GM19463 (cell line): ENCODE measurements at regions not wholly inside any gene's neighbourhood (a gene's known extent, or its start where the extent isn't known, plus 50 kb on each side); places are given as distances from the start of the nearest gene placed in this dataset.

Experiments used
- ATAC-seq: cut with Tn5 transposase; IDR thresholded peaks from one replicate; pipeline ENCODE4 v1.9.1; 2021; ENCODE audit warnings: mild to moderate bottlenecking, moderate library complexity; ENCODE audit not compliant: unreplicated experiment

DNA sequence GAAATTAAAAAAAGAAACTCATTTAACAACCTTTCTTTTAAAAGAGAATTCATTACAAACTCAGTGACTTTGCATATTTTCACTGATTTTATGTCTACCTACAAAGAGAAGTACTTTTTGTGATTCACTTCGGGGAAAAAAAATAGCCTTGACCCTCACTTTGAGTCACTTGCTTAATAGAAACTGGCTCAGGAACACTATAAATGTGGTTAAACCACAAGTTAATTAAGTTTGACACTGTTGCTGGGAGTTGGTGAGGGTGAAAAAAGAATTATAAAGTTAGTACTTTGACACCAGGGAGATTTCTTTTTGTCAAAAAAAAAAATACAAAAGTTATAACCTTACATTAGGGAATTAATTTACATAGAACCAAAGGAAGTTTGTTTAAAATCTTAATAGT, 810.9 kb downstream of the NR2F2 start:
- ATAC-seq = no peak

DNA sequence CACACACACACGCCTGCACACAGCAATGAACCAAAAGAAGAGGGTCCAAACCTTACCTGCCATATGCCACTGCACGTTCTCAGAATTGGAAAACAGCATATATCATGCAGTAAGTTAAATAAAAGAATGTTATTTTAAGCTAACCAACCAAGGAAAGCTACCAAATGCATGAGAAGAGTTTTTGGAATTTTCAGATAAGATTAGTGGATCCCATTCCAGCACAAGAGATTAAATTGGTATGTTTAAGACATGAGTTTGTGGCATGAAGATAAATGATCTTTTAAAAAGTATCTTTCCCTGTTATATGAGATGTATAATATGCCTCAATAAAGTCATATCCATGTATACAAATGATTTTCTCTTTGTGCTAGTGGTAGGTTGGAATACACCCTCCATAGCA, 811.4 kb downstream of the NR2F2 start:
- ATAC-seq = no peak

DNA sequence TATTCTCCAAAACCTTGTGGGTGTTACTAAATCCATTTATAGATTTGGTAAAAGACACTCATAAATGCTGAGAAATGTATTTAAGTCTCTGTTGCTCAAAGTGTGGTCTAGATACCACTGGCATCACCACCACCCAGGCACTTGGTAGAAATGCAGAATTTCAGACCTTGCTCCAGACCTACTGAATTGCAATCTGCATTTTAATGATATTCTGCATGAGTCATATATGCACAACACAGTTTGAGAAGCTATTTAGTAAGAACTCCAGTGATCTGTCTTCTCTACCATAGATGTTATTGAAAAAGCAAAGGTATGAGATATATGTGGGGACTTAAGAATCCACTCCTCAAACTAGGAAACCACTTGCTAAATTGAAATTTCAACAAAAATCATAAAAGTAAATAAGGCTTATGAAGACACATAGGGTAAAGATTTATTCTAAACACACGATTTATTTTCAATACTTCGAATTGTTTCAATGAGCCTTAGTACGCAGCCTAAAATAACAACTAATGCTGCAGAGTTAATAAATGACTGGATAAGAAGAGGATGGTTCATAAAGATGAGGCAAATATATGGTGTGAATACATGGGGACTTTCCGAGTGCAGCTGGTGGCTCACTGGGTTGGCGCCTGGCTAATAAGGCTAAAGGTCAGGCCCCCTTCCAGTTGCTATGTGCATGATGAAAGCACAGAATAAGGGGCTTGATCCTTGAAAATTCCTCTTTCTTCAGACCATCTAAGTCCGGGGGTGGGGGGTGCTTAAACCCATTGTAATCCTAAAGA, 813.3 kb downstream of the NR2F2 start:
- ATAC-seq = peak; percentile 36

DNA sequence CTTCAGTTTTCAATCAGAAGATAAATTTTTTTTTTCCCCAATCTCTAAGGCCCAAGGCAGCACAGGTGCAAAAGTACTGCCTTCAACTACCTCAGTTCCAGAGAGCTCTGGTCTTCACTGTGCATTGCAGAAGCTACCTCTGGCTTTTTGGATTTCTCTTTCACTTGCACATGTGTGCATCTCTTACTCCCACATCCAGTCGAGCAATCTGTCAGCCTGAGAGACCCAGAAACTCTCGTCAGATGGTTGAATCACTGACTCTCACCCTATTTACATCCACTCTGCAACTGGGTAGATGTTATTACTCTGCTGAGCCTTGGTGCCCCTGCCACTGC, 813.8 kb downstream of the NR2F2 start:
- peak; percentile 47 for ATAC-seq

DNA sequence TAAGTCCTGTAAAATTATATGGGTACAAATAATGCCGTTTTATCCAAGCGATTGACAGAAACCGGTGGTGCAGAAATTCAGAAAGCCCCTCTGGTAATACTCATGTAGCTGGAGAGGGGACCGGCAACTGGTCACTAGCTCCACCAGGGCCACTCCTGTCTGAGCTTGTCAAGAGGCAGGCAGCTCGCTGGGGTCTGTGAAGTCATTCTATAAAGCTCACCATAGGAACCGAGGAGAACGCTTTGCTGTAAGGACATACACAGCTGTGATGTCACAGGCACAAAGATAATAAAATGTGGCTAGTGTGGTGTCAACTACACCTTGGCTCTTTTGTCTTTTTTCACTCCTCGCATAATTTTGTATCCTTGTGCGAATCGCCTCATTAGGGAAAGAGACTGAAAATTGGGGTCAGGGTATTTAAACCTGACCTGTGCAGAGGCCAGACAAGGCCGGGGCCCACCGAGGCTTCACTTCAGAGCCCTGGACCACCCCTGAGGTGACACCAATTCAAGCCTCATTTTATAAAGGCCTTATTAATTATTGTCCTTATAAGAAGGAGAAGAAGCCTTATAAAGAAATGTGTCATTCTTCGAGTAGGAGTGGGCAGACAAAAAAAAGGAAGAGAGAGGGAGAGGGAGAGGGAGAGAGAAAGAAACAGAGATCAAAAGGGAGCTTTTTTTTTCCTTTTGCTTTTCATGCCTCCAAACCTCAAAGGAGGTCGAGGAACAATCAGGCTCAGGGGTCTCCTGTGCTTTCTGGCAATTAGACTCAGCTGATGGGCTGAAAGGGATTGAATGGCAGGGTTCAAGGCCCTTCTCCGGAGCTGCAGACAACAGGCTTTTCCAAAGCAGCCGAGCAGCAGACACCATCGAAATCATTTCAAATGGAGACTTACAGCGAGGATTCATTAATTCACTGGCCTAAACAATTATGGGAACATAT, 813.3 kb upstream of the ARRDC4 start:
- ATAC-seq = no peak

DNA sequence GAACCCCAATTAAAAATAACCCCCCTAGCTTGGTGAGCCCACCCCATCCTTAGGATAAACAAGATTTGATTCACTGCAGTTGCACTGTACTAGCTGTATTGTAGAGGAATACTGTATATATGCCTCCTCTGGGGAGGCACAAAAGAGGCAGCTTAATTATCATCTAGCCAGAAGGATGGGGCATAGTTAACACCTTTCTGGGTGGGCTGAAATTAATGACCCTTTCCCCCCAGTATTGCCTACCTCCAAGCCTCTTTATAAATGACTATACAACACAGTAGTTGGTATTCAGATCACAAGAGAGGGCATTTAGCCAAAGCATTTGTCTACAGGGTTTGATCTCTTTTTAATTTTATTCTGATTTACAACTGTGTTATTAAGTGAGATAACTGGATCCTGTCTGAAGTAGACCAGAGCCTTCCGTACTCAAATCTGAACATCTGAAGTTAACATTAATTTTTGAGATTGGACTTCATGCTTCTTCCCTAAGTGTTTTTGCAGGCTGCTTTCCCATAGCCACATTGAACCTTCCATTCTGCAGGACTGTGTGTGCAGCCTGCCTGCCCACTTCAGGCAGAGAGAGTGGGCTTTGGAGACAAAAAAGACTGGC, 807.0 kb upstream of the ARRDC4 start:
- ATAC-seq = no peak

DNA sequence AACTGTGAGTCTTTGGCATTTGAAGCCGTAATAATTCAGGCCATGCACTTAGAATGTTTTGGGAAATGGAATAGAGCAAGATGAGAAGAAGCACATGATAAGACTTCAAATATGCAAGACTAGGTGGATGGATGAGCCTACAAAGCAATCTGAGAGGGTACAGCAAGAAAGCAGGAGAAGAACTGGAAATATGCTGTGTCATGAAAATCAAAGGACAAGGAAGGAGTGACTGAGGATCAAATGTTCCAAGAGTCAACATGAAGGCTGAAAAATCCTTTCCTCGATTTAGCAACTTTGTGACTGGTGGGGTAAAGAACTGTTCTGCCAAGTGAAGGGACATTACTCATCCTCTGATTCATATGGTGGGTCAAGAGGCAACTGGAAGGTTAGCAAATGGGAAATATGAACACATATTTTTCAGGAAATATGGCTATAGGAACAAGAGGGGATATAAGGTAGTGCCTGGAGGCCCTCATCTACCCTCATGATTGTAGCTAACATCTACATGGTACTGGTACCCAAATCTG, 803.7 kb upstream of the ARRDC4 start:
- ATAC-seq = no peak

DNA sequence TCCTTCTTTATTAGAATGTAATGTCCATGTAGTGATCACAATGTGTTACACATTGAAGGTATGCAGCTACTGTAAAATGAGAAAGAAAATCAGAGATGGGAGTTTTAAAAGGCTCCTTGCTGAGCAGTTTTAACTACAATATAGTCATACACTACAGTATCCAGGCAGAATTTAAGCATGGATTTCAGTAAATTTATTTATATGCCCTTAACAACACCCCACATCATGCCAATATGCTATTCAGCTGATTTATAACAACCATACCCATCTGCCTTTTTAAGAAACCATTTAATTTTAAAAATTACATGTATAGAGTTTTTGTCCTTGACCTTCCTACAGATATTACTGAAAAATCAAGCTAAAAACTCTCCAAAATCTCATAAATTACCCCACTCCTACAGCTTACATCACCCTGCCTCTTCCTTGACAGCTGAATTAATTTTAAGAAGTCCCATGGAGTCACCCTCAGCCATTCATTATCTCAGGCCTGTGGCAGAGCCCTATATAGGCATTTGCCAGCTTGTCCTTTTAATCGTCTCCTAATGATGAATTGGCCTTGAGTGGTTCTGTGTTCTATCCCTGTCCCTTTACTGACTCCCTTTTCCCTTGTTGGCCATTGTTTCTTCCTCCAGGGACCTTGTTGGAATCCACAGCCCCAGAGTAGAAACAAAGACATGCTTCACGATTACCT, 797.6 kb upstream of the ARRDC4 start:
- no peak for ATAC-seq

DNA sequence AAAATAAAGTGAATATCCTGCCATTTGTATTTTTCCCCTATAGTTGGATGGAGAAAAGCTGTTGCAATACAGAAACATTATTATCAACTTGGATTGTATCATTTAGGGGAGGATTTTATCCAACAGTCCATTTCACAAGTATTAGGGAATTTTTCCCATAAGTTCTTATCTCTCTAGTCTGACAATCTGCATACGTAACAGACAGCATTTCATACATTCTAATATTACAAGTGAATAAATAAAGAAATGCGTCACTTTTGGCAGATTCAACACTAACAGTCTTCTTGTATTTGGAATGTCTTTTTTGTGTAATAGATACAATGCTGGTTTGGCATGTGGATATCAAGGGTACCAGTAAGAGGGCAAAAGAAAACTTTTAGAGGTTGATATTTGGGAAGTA, 795.3 kb upstream of the ARRDC4 start:
- no peak for ATAC-seq

DNA sequence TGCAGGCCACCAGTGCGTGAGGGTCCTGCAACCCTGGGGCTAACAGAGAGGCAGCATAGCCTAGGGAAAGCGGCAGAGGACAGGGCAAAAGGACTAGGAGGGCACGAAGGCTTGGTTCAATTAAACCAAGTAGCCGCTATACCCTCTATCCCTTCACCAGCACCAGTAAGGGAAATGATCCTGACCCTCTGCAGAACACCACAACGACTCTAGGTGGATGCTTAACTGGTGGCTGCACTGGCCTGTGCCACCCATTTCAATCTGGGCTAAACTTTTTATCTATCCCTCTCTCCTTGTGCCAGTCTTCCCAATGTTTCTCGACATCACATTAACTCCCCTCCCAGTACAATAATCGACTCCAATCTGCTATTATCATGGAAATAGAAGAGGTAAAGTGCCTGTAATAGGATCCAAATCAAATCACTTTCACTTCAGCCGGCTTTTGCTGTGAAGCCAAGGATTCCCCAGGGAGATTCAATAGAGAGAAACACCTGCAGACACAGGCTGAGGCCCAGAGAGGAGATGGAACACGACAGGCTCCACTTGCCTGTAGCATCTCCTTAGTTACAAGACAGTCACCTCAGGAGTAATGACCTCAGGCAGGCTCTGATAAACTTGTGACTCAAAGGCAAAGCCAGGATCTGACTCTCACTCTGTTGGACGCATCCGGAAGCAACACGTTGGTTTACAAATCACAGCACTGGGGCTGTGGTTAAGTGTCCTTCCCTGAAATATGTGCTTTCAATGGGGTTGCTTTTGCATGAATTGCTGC, 791.6 kb upstream of the ARRDC4 start:
- no peak for ATAC-seq

DNA sequence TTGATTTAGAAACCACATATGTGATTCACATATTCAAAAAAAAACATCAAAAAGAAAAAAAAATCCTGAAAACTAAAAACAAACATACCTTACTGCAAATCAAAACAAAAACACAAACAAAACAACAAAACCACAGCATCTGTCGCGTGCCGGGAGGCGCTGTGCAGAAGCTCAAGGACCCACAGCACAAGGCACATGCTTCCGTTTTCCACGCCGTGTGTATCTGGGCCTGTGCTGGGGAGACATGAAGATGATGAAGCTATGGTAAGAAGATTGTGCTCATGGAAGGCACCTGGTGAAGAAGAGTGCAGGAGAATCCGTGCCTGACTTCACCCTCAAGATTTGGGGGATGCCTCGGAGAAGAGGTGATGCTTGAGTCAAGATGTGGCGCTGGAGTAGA, 788.9 kb upstream of the ARRDC4 start:
- ATAC-seq = no peak

DNA sequence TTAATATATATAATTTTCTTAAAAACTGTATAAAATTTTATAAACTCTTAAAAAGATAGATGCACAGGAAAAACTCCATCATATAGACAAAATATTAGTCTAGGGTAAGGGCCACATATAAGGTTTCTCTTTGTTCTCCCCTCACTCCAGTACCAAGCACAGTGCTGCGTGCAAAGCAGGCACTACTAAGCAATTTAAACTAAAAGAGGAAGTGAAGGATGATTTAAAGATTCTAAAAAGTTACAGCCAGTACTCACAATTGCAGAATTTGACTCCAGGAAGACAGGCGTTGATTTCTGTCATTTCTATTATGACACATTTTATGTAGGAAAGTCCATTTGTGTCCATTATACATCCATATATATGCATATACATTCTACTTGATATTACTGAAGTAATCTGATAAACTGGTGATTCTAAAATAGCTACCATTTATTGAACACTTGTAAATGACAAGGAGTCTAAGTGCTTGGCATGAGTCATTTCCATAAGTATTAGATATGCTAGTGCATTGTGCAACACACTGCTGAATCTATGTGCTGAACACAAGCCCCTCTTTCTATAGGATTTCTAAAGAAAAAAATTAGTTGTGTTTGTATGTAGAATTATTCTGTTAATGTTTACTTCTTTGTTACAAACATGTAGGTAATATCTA, 785.5 kb upstream of the ARRDC4 start:
- no peak for ATAC-seq

DNA sequence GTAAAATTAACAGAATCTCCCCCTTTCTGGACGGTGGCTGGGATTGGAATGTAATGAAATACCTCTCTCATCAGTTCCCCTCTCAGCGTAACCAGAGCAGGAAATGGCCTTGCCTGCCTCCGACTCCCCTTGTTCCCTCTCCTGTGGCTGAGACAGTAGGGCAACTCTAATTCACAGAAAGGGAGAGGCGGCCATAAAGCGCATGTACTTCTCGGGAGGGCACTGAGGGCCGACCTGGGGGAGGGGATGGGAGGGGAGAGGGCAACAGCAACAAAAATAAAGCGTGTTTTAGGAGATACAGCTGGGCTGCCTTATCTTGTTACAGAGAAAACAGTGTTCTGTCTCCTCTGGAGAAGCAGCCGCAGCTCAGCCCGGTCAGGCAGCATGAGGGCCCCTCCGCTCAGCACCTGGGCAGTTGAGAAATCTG, 783.3 kb upstream of the ARRDC4 start:
- ATAC-seq = no peak

DNA sequence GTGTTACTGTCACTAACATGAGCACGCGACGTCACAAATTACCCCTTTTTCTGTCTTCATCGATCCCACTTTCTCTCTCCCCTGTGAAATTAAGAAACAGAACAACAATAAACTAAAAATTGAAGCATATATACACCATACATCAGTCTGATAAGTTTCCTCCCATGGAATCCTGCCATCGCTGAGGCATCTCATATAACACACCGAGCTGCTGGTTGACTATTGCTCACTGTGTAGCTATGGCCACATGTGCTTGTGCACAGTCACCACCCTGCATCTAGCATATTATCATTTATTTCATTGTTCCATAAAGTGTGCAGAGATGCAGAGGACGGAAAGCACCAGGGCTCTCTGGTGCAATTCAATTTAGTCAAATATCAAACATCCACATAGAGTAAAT, 777.9 kb upstream of the ARRDC4 start:
- no peak for ATAC-seq

DNA sequence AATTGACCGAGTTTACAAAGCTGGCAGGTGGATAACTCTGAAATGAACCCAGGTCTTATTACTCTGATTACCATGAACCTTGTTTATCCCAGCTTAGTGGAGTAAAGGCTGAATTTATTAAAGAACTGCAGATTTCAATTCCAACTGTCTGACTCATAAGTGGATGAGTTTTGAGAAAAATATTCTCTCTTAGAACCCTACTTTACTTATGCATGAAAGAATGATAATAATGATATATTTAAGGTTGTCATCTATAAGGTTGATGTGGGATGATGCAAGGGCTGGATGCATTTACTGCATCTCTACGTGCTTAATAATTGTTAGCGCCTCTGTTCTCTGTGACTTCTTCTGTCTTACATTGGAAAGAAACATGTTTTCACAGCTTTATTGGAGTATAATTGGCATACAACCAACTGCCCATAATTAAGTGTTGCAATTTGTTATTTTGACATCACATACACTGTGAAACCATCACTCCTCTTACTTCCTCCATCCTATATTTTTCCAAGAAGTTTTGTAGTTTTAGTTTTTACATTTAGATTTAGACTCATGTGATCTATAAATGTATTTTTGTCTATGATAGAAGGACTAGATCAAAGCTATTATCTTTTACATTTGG, 771.2 kb upstream of the ARRDC4 start:
- ATAC-seq = no peak

DNA sequence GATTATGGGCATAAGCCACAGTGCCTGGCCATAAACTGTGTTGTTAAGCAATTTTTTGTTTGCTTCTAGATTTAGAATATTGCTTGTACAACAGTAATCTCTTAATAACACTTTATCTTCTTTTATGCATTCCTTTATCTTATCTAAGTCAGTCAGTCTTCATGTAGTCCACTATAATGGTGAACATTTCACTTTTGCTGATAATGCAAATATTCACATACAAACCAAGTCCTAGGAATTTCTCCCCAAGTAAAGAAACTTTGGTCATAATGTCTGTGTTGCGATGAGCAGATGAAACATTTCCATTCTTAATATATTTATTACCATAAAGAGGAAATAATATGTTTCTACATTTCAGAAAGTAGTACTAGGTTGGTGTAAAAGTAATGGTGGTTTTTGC, 765.8 kb upstream of the ARRDC4 start:
- no peak for ATAC-seq

DNA sequence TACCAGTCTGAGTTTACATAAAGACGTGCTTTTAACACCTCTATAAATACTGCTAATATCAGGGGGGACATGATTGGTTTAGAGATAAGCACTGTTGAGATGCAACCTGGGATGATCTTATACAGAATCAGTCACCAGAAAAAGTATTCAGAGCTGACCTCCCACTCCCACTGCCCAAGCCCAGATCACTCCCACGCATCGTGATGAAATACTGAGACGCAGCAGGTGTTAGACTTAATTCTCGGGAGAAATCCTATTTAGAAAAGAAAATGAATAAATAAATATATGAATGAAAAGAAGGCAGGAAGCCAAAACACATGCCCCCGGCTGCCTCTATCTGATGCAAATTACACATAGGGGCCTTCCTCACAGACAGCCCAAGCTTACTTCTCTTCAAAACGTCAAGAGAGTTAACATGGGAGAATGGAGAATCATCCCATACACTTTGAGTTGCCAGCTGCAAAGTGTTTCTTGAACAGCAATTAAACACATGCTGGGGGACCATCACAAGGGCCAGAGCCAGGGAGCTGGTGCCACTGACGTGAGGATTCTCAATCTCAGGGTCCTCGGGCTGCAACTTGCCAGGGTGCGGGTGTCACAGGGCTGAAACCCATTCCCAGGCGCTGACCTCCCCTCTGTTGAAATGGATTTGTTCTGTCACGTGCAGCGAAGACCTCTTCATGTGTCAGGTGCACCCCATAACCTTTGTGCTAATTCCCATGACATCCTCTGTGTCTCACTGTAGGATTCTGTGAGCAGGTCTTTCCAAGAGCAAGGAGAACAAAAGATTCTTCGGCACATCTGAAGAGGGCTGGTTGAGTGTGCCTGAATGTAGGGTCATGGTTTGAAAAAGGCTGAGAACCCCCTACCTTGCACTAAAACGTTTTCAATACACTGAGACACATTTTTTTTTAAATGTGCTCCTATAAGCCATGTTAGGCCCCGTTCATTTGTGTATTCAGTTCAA, 764.2 kb upstream of the ARRDC4 start:
- no peak for ATAC-seq

DNA sequence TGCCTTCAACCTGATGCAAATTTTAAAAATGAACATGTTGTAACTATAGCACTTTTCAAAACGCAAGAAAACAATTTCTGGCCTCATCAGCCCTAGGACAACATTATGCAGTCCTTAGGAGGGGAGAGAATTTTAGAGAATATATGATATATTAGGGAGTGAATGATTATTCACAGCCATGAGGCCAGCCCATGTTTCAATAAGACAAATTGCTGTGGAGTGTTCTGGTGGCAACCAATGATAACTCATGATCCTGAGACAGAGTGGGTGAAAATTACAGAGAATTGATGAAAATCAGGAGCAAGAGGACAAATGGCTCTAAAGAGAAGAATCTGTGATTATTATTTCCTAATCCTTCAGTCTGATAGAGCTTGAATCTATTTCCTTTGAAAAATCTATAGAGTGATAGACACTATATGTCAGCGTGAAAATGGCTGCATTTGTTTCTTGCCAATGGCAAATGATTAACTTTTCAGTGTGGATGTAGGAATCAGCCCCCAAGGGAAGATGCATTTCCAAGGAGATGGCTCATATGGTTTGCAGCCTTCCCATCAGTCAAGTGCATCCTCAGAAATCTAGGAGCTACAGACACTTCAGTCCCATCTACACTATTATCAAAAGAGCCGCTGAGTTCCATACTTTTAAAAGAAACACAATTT, 761.0 kb upstream of the ARRDC4 start:
- ATAC-seq = no peak
